CD4-positive, alpha-beta T cell (primary cell): ENCODE measurements at regions not wholly inside any gene's neighbourhood (a gene's known extent, or its start where the extent isn't known, plus 50 kb on each side); places are given as distances from the start of the nearest gene placed in this dataset.

ENCODE experiments used
- ATAC-seq: fragments of 200-7000 bp; cut with Tn5 transposase; one replicate; pipeline ENCODE4 v1.10.0; 2022; ENCODE audit warnings: mild to moderate bottlenecking; ENCODE audit not compliant: poor library complexity
- CTCF ChIA-PET: fragments of 350-600 bp; sonication (Branson Sonifier 250); formaldehyde crosslinking; loops from one replicate; lab custom pipeline; 2021; ENCODE audit warnings: antibody characterized with exemption, inconsistent platforms; lab: Charles Lee
- POLR2A ChIA-PET: fragments of 350-600 bp; sonication (Branson Sonifier 250); formaldehyde crosslinking; loops from one replicate; lab custom pipeline; 2021; ENCODE audit warnings: antibody characterized with exemption, inconsistent platforms; lab: Charles Lee
- DNase-seq, 14 experiments: peaks; one replicate each; pipeline ENCODE4 v3.0.0-alpha.2; 2013 to 2020; ENCODE audit warnings: mixed read lengths in 2 of 14
- H3K27ac ChIP-seq, 2 donors: one replicate each; pipeline versions ENCODE4 v1.5.1 to v1.7.0; 2013; ENCODE audit warnings: low read length in 2 of 2, low read depth in 1 of 2, mild to moderate bottlenecking in 1 of 2
- H3K27me3 ChIP-seq, 2 experiments: 1 replicate in 1 of 2; 2 replicates in 1 of 2; pipeline versions ENCODE4 v1.6.1 to v1.7.0; 2013; ENCODE audit warnings: low read length in 2 of 2, control low read depth in 1 of 2, mild to moderate bottlenecking in 1 of 2, moderate library complexity in 1 of 2; ENCODE audit not compliant: insufficient read depth in 2 of 2, control insufficient read depth in 1 of 2
- H3K36me3 ChIP-seq: one replicate; pipeline ENCODE4 v1.6.1; 2013; ENCODE audit warnings: low read length, control low read depth; ENCODE audit not compliant: insufficient read depth
- H3K4me1 ChIP-seq: one replicate; pipeline ENCODE4 v1.6.1; 2013; ENCODE audit warnings: low read length, control low read depth; ENCODE audit not compliant: insufficient read depth
- H3K4me3 ChIP-seq: one replicate; pipeline ENCODE4 v1.5.1; 2013; ENCODE audit warnings: mild to moderate bottlenecking, low read length, moderate library complexity
- H3K9me3 ChIP-seq, 2 experiments: 1 replicate in 1 of 2; 2 replicates in 1 of 2; pipeline versions ENCODE4 v1.6.1 to v1.7.0; 2013; ENCODE audit warnings: low read length in 2 of 2, mild to moderate bottlenecking in 2 of 2, control low read depth in 1 of 2, moderate library complexity in 1 of 2; ENCODE audit not compliant: control insufficient read depth in 1 of 2, insufficient read depth in 1 of 2
- H3K27ac Mint-ChIP-seq: one replicate; pipeline ENCODE4 v1.8.0; 2020; ENCODE audit warnings: mixed read lengths
- H3K27me3 Mint-ChIP-seq: one replicate; pipeline ENCODE4 v1.8.0; 2021; ENCODE audit warnings: mixed read lengths
- H3K36me3 Mint-ChIP-seq: one replicate; pipeline ENCODE4 v1.8.0; 2021; ENCODE audit warnings: low read depth, mixed read lengths
- H3K4me1 Mint-ChIP-seq: one replicate; pipeline ENCODE4 v1.8.0; 2021; ENCODE audit warnings: low read depth, mixed read lengths
- H3K4me3 Mint-ChIP-seq: one replicate; pipeline ENCODE4 v1.8.0; 2020; ENCODE audit warnings: mild to moderate bottlenecking, mixed read lengths
- H3K9me3 Mint-ChIP-seq: one replicate; pipeline ENCODE4 v1.8.0; 2020; ENCODE audit warnings: mixed read lengths
- intact Hi-C, 2 experiments: fragments of 100-400 bp; cut with DNase I in 1 of 2; cut with micrococcal nuclease in 1 of 2; formaldehyde crosslinking; loops; one replicate each; pipeline versions ENCODE4 v1.15.1 to v1.9.0; 2023 to 2025; cut with DNase I, micrococcal nuclease
- TF ChIP-seq, protein P1 (sequence below): fragments of 200-600 bp; IDR thresholded peaks from one replicate; pipeline ENCODE4 v1.8.0; 2022; ENCODE audit warnings: antibody characterized with exemption, mild to moderate bottlenecking

DNA sequence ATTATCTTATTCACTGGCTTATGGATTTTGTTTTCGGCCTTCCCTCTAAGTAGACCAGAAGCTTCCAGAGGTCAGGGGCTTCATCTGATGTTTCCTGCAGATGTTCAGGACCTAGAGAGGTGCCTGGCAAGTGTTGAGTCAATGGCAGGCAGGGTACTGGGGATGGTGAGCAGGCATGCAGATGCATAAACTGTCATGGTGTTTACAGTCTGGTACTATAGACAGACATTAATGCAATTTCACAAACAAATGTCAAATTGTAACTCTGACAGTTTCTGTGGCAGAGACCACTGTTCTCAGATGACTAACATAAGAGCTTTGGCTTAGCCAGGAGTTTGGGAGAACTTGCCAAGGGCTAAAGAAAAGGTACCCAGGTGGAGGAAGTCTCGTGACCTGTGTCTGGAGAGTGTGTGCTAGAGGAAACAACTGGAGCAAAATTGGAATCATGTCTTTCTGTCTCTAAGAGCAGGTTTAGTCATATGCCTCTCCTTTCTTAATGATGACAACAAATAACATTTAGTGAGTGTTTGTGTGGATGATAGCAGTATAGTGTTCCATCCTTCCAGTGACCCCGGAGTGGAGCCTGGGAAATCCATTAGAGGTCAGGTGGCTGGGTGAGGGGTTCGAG is 53.7 kb upstream of the TRAK1 start:
- DNase-seq, result no peak
- no peaks in the 10 kb centered on the region for H3K9me3 ChIP-seq
- no peaks in the 10 kb centered on the region for H3K27me3 ChIP-seq
- TF ChIP-seq, protein P1, sequence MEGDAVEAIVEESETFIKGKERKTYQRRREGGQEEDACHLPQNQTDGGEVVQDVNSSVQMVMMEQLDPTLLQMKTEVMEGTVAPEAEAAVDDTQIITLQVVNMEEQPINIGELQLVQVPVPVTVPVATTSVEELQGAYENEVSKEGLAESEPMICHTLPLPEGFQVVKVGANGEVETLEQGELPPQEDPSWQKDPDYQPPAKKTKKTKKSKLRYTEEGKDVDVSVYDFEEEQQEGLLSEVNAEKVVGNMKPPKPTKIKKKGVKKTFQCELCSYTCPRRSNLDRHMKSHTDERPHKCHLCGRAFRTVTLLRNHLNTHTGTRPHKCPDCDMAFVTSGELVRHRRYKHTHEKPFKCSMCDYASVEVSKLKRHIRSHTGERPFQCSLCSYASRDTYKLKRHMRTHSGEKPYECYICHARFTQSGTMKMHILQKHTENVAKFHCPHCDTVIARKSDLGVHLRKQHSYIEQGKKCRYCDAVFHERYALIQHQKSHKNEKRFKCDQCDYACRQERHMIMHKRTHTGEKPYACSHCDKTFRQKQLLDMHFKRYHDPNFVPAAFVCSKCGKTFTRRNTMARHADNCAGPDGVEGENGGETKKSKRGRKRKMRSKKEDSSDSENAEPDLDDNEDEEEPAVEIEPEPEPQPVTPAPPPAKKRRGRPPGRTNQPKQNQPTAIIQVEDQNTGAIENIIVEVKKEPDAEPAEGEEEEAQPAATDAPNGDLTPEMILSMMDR, result no peak
- no peak overlapping the region for H3K27ac Mint-ChIP-seq
- POLR2A ChIA-PET, result interaction anchor here (1.3 kb wide), 1 partner anchor 28 kb away, joined by 3 read pairs; no protein-coding TSS in a partner anchor
- peaks cover 16% of the 10 kb centered on the region for H3K36me3 ChIP-seq
- H3K4me3 ChIP-seq, result no peak overlapping the region
- no peaks in the 10 kb centered on the region for H3K27me3 Mint-ChIP-seq
- intact Hi-C loops, result no loop called here
- peaks cover 16% of the 10 kb centered on the region for H3K36me3 Mint-ChIP-seq
- CTCF ChIA-PET, result no interaction called here
- H3K27ac ChIP-seq, result no peak overlapping the region
- no peaks in the 10 kb centered on the region for H3K4me1 ChIP-seq
- H3K4me1 Mint-ChIP-seq, result peaks cover 36% of the 10 kb centered on the region
- no peak for ATAC-seq
- no peaks in the 10 kb centered on the region for H3K9me3 Mint-ChIP-seq
- H3K4me3 Mint-ChIP-seq, result no peak overlapping the region

DNA sequence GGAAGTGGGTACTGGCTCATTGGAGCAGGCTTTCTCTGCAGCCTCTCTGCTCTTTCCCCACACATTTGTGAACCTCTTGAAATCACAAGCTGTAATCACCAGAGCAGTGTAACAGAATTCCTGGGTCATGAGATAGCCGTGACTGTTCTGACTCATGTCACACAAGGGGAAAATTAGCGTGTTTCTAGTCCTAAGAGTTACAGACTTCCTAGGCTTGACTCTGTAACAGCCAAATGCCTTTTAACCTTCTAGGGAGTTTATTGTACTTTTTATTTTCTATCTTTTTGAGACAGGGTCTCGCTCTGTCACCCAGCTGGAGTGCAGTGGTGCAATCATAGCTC is 54.7 kb upstream of the TRAK1 start:
- no peak overlapping the region for H3K4me3 ChIP-seq
- no peak for DNase-seq
- H3K9me3 Mint-ChIP-seq, result no peaks in the 10 kb centered on the region
- H3K27me3 Mint-ChIP-seq, result no peaks in the 10 kb centered on the region
- H3K27me3 ChIP-seq, result no peaks in the 10 kb centered on the region
- no peak overlapping the region for H3K27ac ChIP-seq
- intact Hi-C loops, result no loop called here
- no peaks in the 10 kb centered on the region for H3K4me1 ChIP-seq
- no peak for ATAC-seq
- no peak overlapping the region for H3K27ac Mint-ChIP-seq
- no peak overlapping the region for H3K4me3 Mint-ChIP-seq
- CTCF ChIA-PET, result no interaction called here
- H3K4me1 Mint-ChIP-seq, result peaks cover 43% of the 10 kb centered on the region
- TF ChIP-seq, protein P1, result no peak
- peaks cover 16% of the 10 kb centered on the region for H3K36me3 ChIP-seq
- POLR2A ChIA-PET, result interaction anchor here (1.3 kb wide), 1 partner anchor 27 kb away, joined by 3 read pairs; no protein-coding TSS in a partner anchor
- no peaks in the 10 kb centered on the region for H3K9me3 ChIP-seq
- H3K36me3 Mint-ChIP-seq, result peaks cover 16% of the 10 kb centered on the region

DNA sequence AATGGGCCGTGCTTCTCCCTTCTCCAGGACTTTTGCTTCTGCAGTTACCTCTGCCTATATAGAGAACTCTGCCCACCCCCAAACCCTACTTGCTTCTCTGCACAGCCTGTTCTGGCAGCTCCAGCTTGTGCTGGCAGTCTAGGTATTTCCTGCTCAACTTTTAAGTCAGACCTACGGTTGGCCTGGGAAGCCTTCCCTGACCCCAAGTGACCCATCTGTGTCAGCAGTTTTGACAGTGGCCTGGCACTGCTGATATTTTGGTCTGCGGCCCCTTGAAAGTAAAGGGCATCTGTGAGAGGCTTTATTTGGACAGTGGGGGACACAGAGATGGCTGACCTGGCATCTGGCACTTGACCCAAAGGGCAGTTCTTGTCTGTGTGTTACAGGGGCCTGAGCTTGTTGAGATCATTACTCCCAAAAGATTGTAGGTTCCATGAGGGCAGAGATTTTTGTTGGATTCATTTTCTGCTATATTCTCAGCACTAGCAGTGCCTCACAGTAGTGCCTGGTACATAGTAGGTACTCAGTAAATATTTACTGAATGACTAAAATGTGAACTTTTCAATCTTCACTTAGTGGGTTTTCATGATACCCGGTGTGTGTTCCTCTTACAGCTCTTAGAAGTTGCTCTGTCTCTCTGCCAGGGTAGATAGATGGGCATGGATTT is 55.2 kb upstream of the TRAK1 start:
- CTCF ChIA-PET, result no interaction called here
- ATAC-seq (no peak), DNase-seq (no peak)
- intact Hi-C loops, result no loop called here
- TF ChIP-seq, protein P1, result no peak
- Mint-ChIP-seq H3K9me3 (no peaks in the 10 kb centered on the region), H3K4me3 (no peak overlapping the region), H3K27ac (no peak overlapping the region), H3K4me1 (peaks cover 44% of the 10 kb centered on the region), H3K27me3 (no peaks in the 10 kb centered on the region), H3K36me3 (peaks cover 16% of the 10 kb centered on the region)
- no peaks in the 10 kb centered on the region for H3K27me3 ChIP-seq
- no peak overlapping the region for H3K27ac ChIP-seq
- POLR2A ChIA-PET, result interaction anchor here (1.3 kb wide), 1 partner anchor 26 kb away, joined by 3 read pairs; no protein-coding TSS in a partner anchor
- peaks cover 16% of the 10 kb centered on the region for H3K36me3 ChIP-seq
- H3K4me3 ChIP-seq, result no peak overlapping the region
- H3K4me1 ChIP-seq, result no peaks in the 10 kb centered on the region
- no peaks in the 10 kb centered on the region for H3K9me3 ChIP-seq
